Stimulated activated CD4-positive, alpha-beta T cell treated with anti-CD3 and anti-CD28 coated beads, Interleukin-15, amount 100 ng/mL, for 1 hour (primary cell): ENCODE measurements at regions not wholly inside any gene's neighbourhood (a gene's known extent, or its start where the extent isn't known, plus 50 kb on each side); places are given as distances from the start of the nearest gene placed in this dataset.

ENCODE experiments used
- DNase-seq, 2 donors: peaks; one replicate each; pipeline ENCODE4 v3.0.0-alpha.2; 2020; ENCODE audit warnings: low read depth in 1 of 2, low spot score in 1 of 2

- no peak for DNase-seq
These were observed 709.0 kb downstream of the TBC1D22A start for GRCh38 chr22:47471406-47471805.

GRCh38 chr22:47465809-47466208 is 703.4 kb downstream of the TBC1D22A start:
- no peak for DNase-seq

GRCh38 chr22:47465222-47465621 is 702.8 kb downstream of the TBC1D22A start:
- no peak for DNase-seq

- DNase-seq, result no peak
These were observed 700.8 kb downstream of the TBC1D22A start for GRCh38 chr22:47463220-47463619.

- no peak for DNase-seq
These were observed 698.4 kb downstream of the TBC1D22A start for GRCh38 chr22:47460861-47461260.

GRCh38 chr22:47460176-47460575 is 697.7 kb downstream of the TBC1D22A start:
- no peak for DNase-seq

- DNase-seq, result no peak
These were observed 695.9 kb downstream of the TBC1D22A start for GRCh38 chr22:47458348-47458747.

GRCh38 chr22:47457509-47458300 is 695.3 kb downstream of the TBC1D22A start:
- no peak for DNase-seq

- DNase-seq, result no peak
These were observed 694.6 kb downstream of the TBC1D22A start for GRCh38 chr22:47457021-47457420.

GRCh38 chr22:47456031-47456430 is 693.6 kb downstream of the TBC1D22A start:
- no peak for DNase-seq

GRCh38 chr22:47453049-47453448 is 690.6 kb downstream of the TBC1D22A start:
- DNase-seq, result no peak

GRCh38 chr22:47452184-47452583 is 689.7 kb downstream of the TBC1D22A start:
- no peak for DNase-seq

- DNase-seq, result no peak
These were observed 688.5 kb downstream of the TBC1D22A start for GRCh38 chr22:47450876-47451475.

GRCh38 chr22:47449508-47450270 is 687.2 kb downstream of the TBC1D22A start:
- no peak for DNase-seq

GRCh38 chr22:47448231-47449223 is 686.1 kb downstream of the TBC1D22A start:
- DNase-seq, result no peak

- no peak for DNase-seq
These were observed 684.7 kb downstream of the TBC1D22A start for GRCh38 chr22:47446821-47447810.

GRCh38 chr22:47446331-47446730 is 683.9 kb downstream of the TBC1D22A start:
- no peak for DNase-seq

GRCh38 chr22:47445716-47446290 is 683.4 kb downstream of the TBC1D22A start:
- DNase-seq, result no peak

GRCh38 chr22:47445212-47445611 is 682.8 kb downstream of the TBC1D22A start:
- DNase-seq, result no peak
